ENCODE measurements at regions not wholly inside any gene's neighbourhood (a gene's known extent, or its start where the extent isn't known, plus 50 kb on each side); places are given as distances from the start of the nearest gene placed in this dataset.

GRCh38 chrX:149322316-149322715 lies 182.8 kb downstream of the IDS start:
- H3K18ac ChIP-seq (ENCODE audit: low read length) = no peak overlapping the region
- H3K23ac ChIP-seq (ENCODE audit: low read depth, low read length, poor library complexity) = no peak overlapping the region
- H3K36me3 ChIP-seq (replicated peaks in 1 of 2; ENCODE audit: control insufficient read depth in 2 of 2, insufficient read depth in 2 of 2, low read length in 2 of 2) = no peaks in the 10 kb centered on the region
- H3K79me1 ChIP-seq (ENCODE audit: low read depth, low read length) = no peaks in the 10 kb centered on the region
- H3K4ac ChIP-seq (ENCODE audit: low read length) = no peak overlapping the region
- H2BK120ac ChIP-seq (ENCODE audit: low read depth, low read length) = no peak overlapping the region
- no peaks in the 10 kb centered on the region for H3K27me3 ChIP-seq (ENCODE audit: control insufficient read depth in 3 of 3, insufficient read depth in 3 of 3, low read depth in 1 of 3, low read length in 3 of 3)
- H2BK5ac ChIP-seq (ENCODE audit: low read length) = no peak overlapping the region
- WGBS, 2 donors (ENCODE audit: extremely low coverage in 2 of 2, insufficient read length in 2 of 2, insufficient replicate concordance in 1 of 2) = no CpG with 5 or more reads among the region's 2 CpGs
- no peak overlapping the region for H2AFZ ChIP-seq (ENCODE audit: low read length)
- no peak overlapping the region for H3K27ac ChIP-seq (replicated peaks; ENCODE audit: low read length)
- no peak overlapping the region for H3K4me3 ChIP-seq (ENCODE audit: low read length in 2 of 2)
- no peak overlapping the region for H4K8ac ChIP-seq (ENCODE audit: low read depth, low read length)
- H2BK12ac ChIP-seq (ENCODE audit: low read length) = no peak overlapping the region
- H3K9ac ChIP-seq (ENCODE audit: low read depth, low read length, poor library complexity) = no peak overlapping the region
- H4K91ac ChIP-seq (ENCODE audit: low read depth, low read length, poor library complexity) = no peak overlapping the region
- no peak overlapping the region for H2BK15ac ChIP-seq (ENCODE audit: low read length)
- H2AK5ac ChIP-seq (ENCODE audit: low read depth, low read length) = no peak overlapping the region
- H3K4me1 ChIP-seq (ENCODE audit: control insufficient read depth in 2 of 2, insufficient read depth in 1 of 2, low read depth in 1 of 2, low read length in 2 of 2) = no peaks in the 10 kb centered on the region
- no peak overlapping the region for H3K14ac ChIP-seq (ENCODE audit: low read length)
- no peaks in the 10 kb centered on the region for H3K9me3 ChIP-seq (replicated peaks in 1 of 2; ENCODE audit: control insufficient read depth in 2 of 2, insufficient read depth in 1 of 2, low read depth in 1 of 2, low read length in 2 of 2)
- no peak overlapping the region for H3K4me2 ChIP-seq (ENCODE audit: insufficient read depth, low read length, poor library complexity, severe bottlenecking)
- DNase-seq (ENCODE audit: low spot score) = no peak

GRCh38 chrX:149313871-149314371 lies 191.2 kb downstream of the IDS start:
- no peak overlapping the region for H3K23ac ChIP-seq (ENCODE audit: low read depth, low read length, poor library complexity)
- H4K8ac ChIP-seq (ENCODE audit: low read depth, low read length) = no peak overlapping the region
- H3K4me3 ChIP-seq (ENCODE audit: low read length in 2 of 2) = no peak overlapping the region
- no peak overlapping the region for H3K9ac ChIP-seq (ENCODE audit: low read depth, low read length, poor library complexity)
- no peaks in the 10 kb centered on the region for H3K9me3 ChIP-seq (replicated peaks in 1 of 2; ENCODE audit: control insufficient read depth in 2 of 2, insufficient read depth in 1 of 2, low read depth in 1 of 2, low read length in 2 of 2)
- no peak overlapping the region for H2AK5ac ChIP-seq (ENCODE audit: low read depth, low read length)
- no peak overlapping the region for H2BK120ac ChIP-seq (ENCODE audit: low read depth, low read length)
- H3K27ac ChIP-seq (replicated peaks; ENCODE audit: low read length) = no peak overlapping the region
- no peaks in the 10 kb centered on the region for H3K4me1 ChIP-seq (ENCODE audit: control insufficient read depth in 2 of 2, insufficient read depth in 1 of 2, low read depth in 1 of 2, low read length in 2 of 2)
- H3K14ac ChIP-seq (ENCODE audit: low read length) = no peak overlapping the region
- H3K4me2 ChIP-seq (ENCODE audit: insufficient read depth, low read length, poor library complexity, severe bottlenecking) = no peak overlapping the region
- H3K36me3 ChIP-seq (replicated peaks in 1 of 2; ENCODE audit: control insufficient read depth in 2 of 2, insufficient read depth in 2 of 2, low read length in 2 of 2) = no peaks in the 10 kb centered on the region
- no peak overlapping the region for H2AFZ ChIP-seq (ENCODE audit: low read length)
- no peak overlapping the region for H2BK5ac ChIP-seq (ENCODE audit: low read length)
- H3K18ac ChIP-seq (ENCODE audit: low read length) = no peak overlapping the region
- no peak overlapping the region for H2BK12ac ChIP-seq (ENCODE audit: low read length)
- no CpG with 5 or more reads among the region's 11 CpGs for WGBS, 2 donors (ENCODE audit: extremely low coverage in 2 of 2, insufficient read length in 2 of 2, insufficient replicate concordance in 1 of 2)
- H3K4ac ChIP-seq (ENCODE audit: low read length) = no peak overlapping the region
- no peak overlapping the region for H4K91ac ChIP-seq (ENCODE audit: low read depth, low read length, poor library complexity)
- no peaks in the 10 kb centered on the region for H3K79me1 ChIP-seq (ENCODE audit: low read depth, low read length)
- H2BK15ac ChIP-seq (ENCODE audit: low read length) = no peak overlapping the region
- DNase-seq (ENCODE audit: low spot score) = no peak
- H3K27me3 ChIP-seq (ENCODE audit: control insufficient read depth in 3 of 3, insufficient read depth in 3 of 3, low read depth in 1 of 3, low read length in 3 of 3) = no peaks in the 10 kb centered on the region

GRCh38 chrX:149312988-149313387 lies 192.1 kb downstream of the IDS start:
- no peak for DNase-seq (ENCODE audit: low spot score)
- Histone ChIP-seq H4K91ac (ENCODE audit: low read depth, low read length, poor library complexity) (no peak overlapping the region), H3K4ac (ENCODE audit: low read length) (no peak overlapping the region), H3K36me3 (replicated peaks in 1 of 2; ENCODE audit: control insufficient read depth in 2 of 2, insufficient read depth in 2 of 2, low read length in 2 of 2) (no peaks in the 10 kb centered on the region), H2BK5ac (ENCODE audit: low read length) (no peak overlapping the region), H2BK15ac (ENCODE audit: low read length) (no peak overlapping the region), H2AK5ac (ENCODE audit: low read depth, low read length) (no peak overlapping the region), H3K4me2 (ENCODE audit: insufficient read depth, low read length, poor library complexity, severe bottlenecking) (no peak overlapping the region), H3K9me3 (replicated peaks in 1 of 2; ENCODE audit: control insufficient read depth in 2 of 2, insufficient read depth in 1 of 2, low read depth in 1 of 2, low read length in 2 of 2) (no peaks in the 10 kb centered on the region), H3K4me1 (ENCODE audit: control insufficient read depth in 2 of 2, insufficient read depth in 1 of 2, low read depth in 1 of 2, low read length in 2 of 2) (no peaks in the 10 kb centered on the region), H4K8ac (ENCODE audit: low read depth, low read length) (no peak overlapping the region), H3K27me3 (ENCODE audit: control insufficient read depth in 3 of 3, insufficient read depth in 3 of 3, low read depth in 1 of 3, low read length in 3 of 3) (no peaks in the 10 kb centered on the region), H3K9ac (ENCODE audit: low read depth, low read length, poor library complexity) (no peak overlapping the region), H3K23ac (ENCODE audit: low read depth, low read length, poor library complexity) (no peak overlapping the region), H3K4me3 (ENCODE audit: low read length in 2 of 2) (no peak overlapping the region), H2BK12ac (ENCODE audit: low read length) (no peak overlapping the region), H3K18ac (ENCODE audit: low read length) (no peak overlapping the region), H2AFZ (ENCODE audit: low read length) (no peak overlapping the region), H3K14ac (ENCODE audit: low read length) (no peak overlapping the region), H2BK120ac (ENCODE audit: low read depth, low read length) (no peak overlapping the region), H3K79me1 (ENCODE audit: low read depth, low read length) (no peaks in the 10 kb centered on the region), H3K27ac (replicated peaks; ENCODE audit: low read length) (no peak overlapping the region)

- Histone ChIP-seq H2AK5ac (ENCODE audit: low read depth, low read length) (no peak overlapping the region), H3K14ac (ENCODE audit: low read length) (no peak overlapping the region), H3K9me3 (replicated peaks in 1 of 2; ENCODE audit: control insufficient read depth in 2 of 2, insufficient read depth in 1 of 2, low read depth in 1 of 2, low read length in 2 of 2) (no peaks in the 10 kb centered on the region), H2BK12ac (ENCODE audit: low read length) (no peak overlapping the region), H4K8ac (ENCODE audit: low read depth, low read length) (no peak overlapping the region), H3K36me3 (replicated peaks in 1 of 2; ENCODE audit: control insufficient read depth in 2 of 2, insufficient read depth in 2 of 2, low read length in 2 of 2) (no peaks in the 10 kb centered on the region), H3K4me3 (ENCODE audit: low read length in 2 of 2) (no peak overlapping the region), H3K9ac (ENCODE audit: low read depth, low read length, poor library complexity) (no peak overlapping the region), H3K79me1 (ENCODE audit: low read depth, low read length) (no peaks in the 10 kb centered on the region), H3K27ac (replicated peaks; ENCODE audit: low read length) (no peak overlapping the region), H3K27me3 (ENCODE audit: control insufficient read depth in 3 of 3, insufficient read depth in 3 of 3, low read depth in 1 of 3, low read length in 3 of 3) (no peaks in the 10 kb centered on the region), H2BK5ac (ENCODE audit: low read length) (no peak overlapping the region), H3K18ac (ENCODE audit: low read length) (no peak overlapping the region), H2BK15ac (ENCODE audit: low read length) (no peak overlapping the region), H3K4ac (ENCODE audit: low read length) (no peak overlapping the region), H3K4me1 (ENCODE audit: control insufficient read depth in 2 of 2, insufficient read depth in 1 of 2, low read depth in 1 of 2, low read length in 2 of 2) (no peaks in the 10 kb centered on the region), H2AFZ (ENCODE audit: low read length) (no peak overlapping the region), H2BK120ac (ENCODE audit: low read depth, low read length) (no peak overlapping the region), H3K23ac (ENCODE audit: low read depth, low read length, poor library complexity) (no peak overlapping the region), H3K4me2 (ENCODE audit: insufficient read depth, low read length, poor library complexity, severe bottlenecking) (no peak overlapping the region), H4K91ac (ENCODE audit: low read depth, low read length, poor library complexity) (no peak overlapping the region)
- WGBS, 2 donors (ENCODE audit: extremely low coverage in 2 of 2, insufficient read length in 2 of 2, insufficient replicate concordance in 1 of 2) = no CpG with 5 or more reads among the region's 3 CpGs
- no peak for DNase-seq (ENCODE audit: low spot score)
Measured at GRCh38 chrX:149312097-149312496, 193.0 kb downstream of the IDS start.

Data from neuronal stem cell (in vitro differentiated cells).